OCI-LY1 (cell line): ENCODE measurements at regions not wholly inside any gene's neighbourhood (a gene's known extent, or its start where the extent isn't known, plus 50 kb on each side); places are given as distances from the start of the nearest gene placed in this dataset.

Experiments
- H2AFZ ChIP-seq: fragments of 200-600 bp; sonication (generic), shearing (Covaris generic); 2 replicates; pipeline ENCODE4 v1.6.0; 2014; ENCODE audit warnings: antibody characterized with exemption, mild to moderate bottlenecking, low read length
- H3F3A ChIP-seq: fragments of 200-600 bp; sonication (generic), shearing (Covaris generic); 2 replicates; pipeline ENCODE4 v1.6.0; 2014; ENCODE audit warnings: mild to moderate bottlenecking, antibody characterized with exemption, low read length, moderate library complexity; ENCODE audit not compliant: insufficient read depth
- H3K27ac ChIP-seq: fragments of 200-600 bp; sonication (generic); 2 replicates; pipeline ENCODE4 v1.5.1; 2014; ENCODE audit warnings: low read length, mixed run types, mild to moderate bottlenecking, low read depth; ENCODE audit not compliant: poor library complexity, severe bottlenecking
- H3K27me3 ChIP-seq: fragments of 200-600 bp; sonication (generic); 2 replicates; pipeline ENCODE4 v1.6.0; 2014; ENCODE audit warnings: antibody characterized with exemption, mild to moderate bottlenecking, low read length, moderate library complexity; ENCODE audit not compliant: insufficient read depth
- H3K36me3 ChIP-seq: fragments of 200-600 bp; sonication (generic); 2 replicates; pipeline ENCODE4 v1.6.1; 2014; ENCODE audit warnings: mild to moderate bottlenecking, antibody characterized with exemption, low read length, moderate library complexity, mixed read lengths; ENCODE audit not compliant: insufficient read depth
- H3K4me1 ChIP-seq: fragments of 200-600 bp; sonication (generic); 2 replicates; pipeline ENCODE4 v1.5.1; 2014; ENCODE audit warnings: mild to moderate bottlenecking, low read length, moderate library complexity; ENCODE audit not compliant: insufficient read depth, severe bottlenecking
- H3K4me2 ChIP-seq: fragments of 200-600 bp; sonication (generic), shearing (Covaris generic); 2 replicates; pipeline ENCODE4 v1.6.1; 2014; ENCODE audit warnings: low read length
- H3K4me3 ChIP-seq: fragments of 200-600 bp; sonication (generic); 2 replicates; pipeline ENCODE4 v1.5.1; 2014; ENCODE audit warnings: low read length, low read depth, mild to moderate bottlenecking, mixed read lengths; ENCODE audit not compliant: poor library complexity, severe bottlenecking
- H3K79me2 ChIP-seq: fragments of 200-600 bp; shearing (Covaris generic); 2 replicates; pipeline ENCODE4 v1.6.1; 2016; ENCODE audit warnings: mixed run types, low read length, mixed read lengths; ENCODE audit not compliant: insufficient read depth
- H3K9ac ChIP-seq: fragments of 200-600 bp; sonication (generic), shearing (Covaris generic); 2 replicates; pipeline ENCODE4 v1.6.1; 2014; ENCODE audit warnings: mild to moderate bottlenecking, low read length, mixed read lengths
- H3K9me2 ChIP-seq: fragments of 200-600 bp; sonication (generic), shearing (Covaris generic); 2 replicates; pipeline ENCODE4 v1.6.1; 2014; ENCODE audit warnings: low read depth, mild to moderate bottlenecking, low read length, mixed read lengths
- H3K9me3 ChIP-seq: fragments of 200-600 bp; shearing (Covaris generic); 2 replicates; pipeline ENCODE4 v1.6.1; 2014; ENCODE audit warnings: low read length, mixed read lengths
- H4K20me1 ChIP-seq: fragments of 200-600 bp; sonication (generic), shearing (Covaris generic); 2 replicates; pipeline ENCODE4 v1.6.0; 2016; ENCODE audit warnings: mild to moderate bottlenecking, low read length; ENCODE audit not compliant: insufficient read depth
- CTCF ChIP-seq: fragments of 200-600 bp; sonication (generic), shearing (Covaris generic); IDR thresholded peaks from 2 replicates; pipeline ENCODE4 v1.5.1; 2017; ENCODE audit warnings: mild to moderate bottlenecking, antibody characterized with exemption, low read length, moderate library complexity, mixed read lengths
- EZH2 ChIP-seq: fragments of 200-600 bp; sonication (generic), shearing (Covaris generic); IDR thresholded peaks from 2 replicates; pipeline ENCODE4 v1.8.0; 2017; ENCODE audit warnings: borderline replicate concordance, mixed run types, mild to moderate bottlenecking, antibody characterized with exemption, low read length, moderate library complexity, mixed read lengths

- Histone ChIP-seq H3K36me3 (no peaks in the 10 kb centered on the region), H3K9me3 (no peaks in the 10 kb centered on the region), H3K4me2 (no peak overlapping the region), H3K9ac (no peak overlapping the region), H3K9me2 (no peaks in the 10 kb centered on the region), H3K79me2 (no peaks in the 10 kb centered on the region), H3K4me1 (no peaks in the 10 kb centered on the region), H3K27me3 (no peaks in the 10 kb centered on the region), H4K20me1 (no peaks in the 10 kb centered on the region), H3K4me3 (no peak overlapping the region), H2AFZ (no peak overlapping the region), H3K27ac (no peak overlapping the region), H3F3A (no peaks in the 10 kb centered on the region)
- no peak for TF ChIP-seq CTCF
- no peak for TF ChIP-seq EZH2
Measured at GRCh38 chr15:77739591-77740378, 107.1 kb upstream of the LINGO1 start.

- TF ChIP-seq EZH2 (no peak), CTCF (no peak)
- H3K4me2 ChIP-seq, result no peak overlapping the region
- no peaks in the 10 kb centered on the region for H3K36me3 ChIP-seq
- H3K79me2 ChIP-seq, result no peaks in the 10 kb centered on the region
- no peak overlapping the region for H3K9ac ChIP-seq
- no peaks in the 10 kb centered on the region for H3K4me1 ChIP-seq
- H4K20me1 ChIP-seq, result no peaks in the 10 kb centered on the region
- no peaks in the 10 kb centered on the region for H3K9me3 ChIP-seq
- no peaks in the 10 kb centered on the region for H3K27me3 ChIP-seq
- no peak overlapping the region for H3K4me3 ChIP-seq
- no peak overlapping the region for H3K27ac ChIP-seq
- no peaks in the 10 kb centered on the region for H3F3A ChIP-seq
- H3K9me2 ChIP-seq, result no peaks in the 10 kb centered on the region
- H2AFZ ChIP-seq, result no peak overlapping the region
Measured at GRCh38 chr15:77738441-77739302, 106.0 kb upstream of the LINGO1 start.

GRCh38 chr15:77738038-77738370, 105.3 kb upstream of the LINGO1 start:
- Histone ChIP-seq H3K36me3 (no peaks in the 10 kb centered on the region), H3K9me2 (no peaks in the 10 kb centered on the region), H3K4me2 (no peak overlapping the region), H3K9me3 (no peaks in the 10 kb centered on the region), H3K4me1 (no peaks in the 10 kb centered on the region), H3K27ac (no peak overlapping the region), H3K4me3 (no peak overlapping the region), H3K79me2 (no peaks in the 10 kb centered on the region), H3K9ac (no peak overlapping the region), H4K20me1 (no peaks in the 10 kb centered on the region), H3K27me3 (peaks cover 5% of the 10 kb centered on the region; the same call in 1 of the 2 replicates), H2AFZ (no peak overlapping the region), H3F3A (no peaks in the 10 kb centered on the region)
- TF ChIP-seq EZH2, result no peak
- no peak for TF ChIP-seq CTCF
